ENCODE measurements at regions not wholly inside any gene's neighbourhood (a gene's known extent, or its start where the extent isn't known, plus 50 kb on each side); places are given as distances from the start of the nearest gene placed in this dataset.
"Not testable (repeated sequence)": the region's sequence is repeated elsewhere in the genome, so short reads cannot be mapped to it uniquely, and the experiment has no call there.

- H3K27me3 ChIP-seq (ENCODE audit: control insufficient read depth, insufficient read depth, low read length), result no peaks in the 10 kb centered on the region
- DNase-seq (ENCODE audit: low read depth), result peak; percentile 55
- FAIRE-seq, result no peak
- TF ChIP-seq CTCF (IDR thresholded peaks at IDR 0.05; ENCODE audit: insufficient read depth, low read length, severe bottlenecking), result no peak
- no peak overlapping the region for H3K4me3 ChIP-seq (ENCODE audit: low read depth, low read length)
- H3K36me3 ChIP-seq (ENCODE audit: control insufficient read depth, insufficient read depth, low read length), result no peaks in the 10 kb centered on the region
Measured at GRCh38 chr20:17822039-17822438, 122.3 kb downstream of the BANF2 start.

- not testable (repeated sequence) for H3K36me3 ChIP-seq (ENCODE audit: control insufficient read depth, insufficient read depth, low read length); H3K4me3 ChIP-seq (ENCODE audit: low read depth, low read length); DNase-seq (ENCODE audit: low read depth); H3K27me3 ChIP-seq (ENCODE audit: control insufficient read depth, insufficient read depth, low read length); FAIRE-seq
Measured at GRCh38 chr20:17821606-17822005, 121.8 kb downstream of the BANF2 start.

- FAIRE-seq (no peak), DNase-seq (ENCODE audit: low read depth) (no peak)
- no peak for TF ChIP-seq CTCF (IDR thresholded peaks at IDR 0.05; ENCODE audit: insufficient read depth, low read length, severe bottlenecking)
- H3K4me3 ChIP-seq (ENCODE audit: low read depth, low read length), result no peak overlapping the region
- no peaks in the 10 kb centered on the region for H3K27me3 ChIP-seq (ENCODE audit: control insufficient read depth, insufficient read depth, low read length)
- no peaks in the 10 kb centered on the region for H3K36me3 ChIP-seq (ENCODE audit: control insufficient read depth, insufficient read depth, low read length)
Measured at GRCh38 chr20:17819395-17820093, 119.8 kb downstream of the BANF2 start.

GRCh38 chr20:17818187-17818586 lies 118.4 kb downstream of the BANF2 start:
- H3K27me3 ChIP-seq (ENCODE audit: control insufficient read depth, insufficient read depth, low read length), result no peaks in the 10 kb centered on the region
- H3K4me3 ChIP-seq (ENCODE audit: low read depth, low read length), result no peak overlapping the region
- no peak for FAIRE-seq
- H3K36me3 ChIP-seq (ENCODE audit: control insufficient read depth, insufficient read depth, low read length), result no peaks in the 10 kb centered on the region
- DNase-seq (ENCODE audit: low read depth), result no peak
- TF ChIP-seq CTCF (IDR thresholded peaks at IDR 0.05; ENCODE audit: insufficient read depth, low read length, severe bottlenecking), result no peak

GRCh38 chr20:17816804-17817587 lies 117.2 kb downstream of the BANF2 start:
- no peaks in the 10 kb centered on the region for H3K36me3 ChIP-seq (ENCODE audit: control insufficient read depth, insufficient read depth, low read length)
- DNase-seq (ENCODE audit: low read depth), result no peak
- FAIRE-seq, result no peak
- H3K4me3 ChIP-seq (ENCODE audit: low read depth, low read length), result no peak overlapping the region
- TF ChIP-seq CTCF (IDR thresholded peaks at IDR 0.05; ENCODE audit: insufficient read depth, low read length, severe bottlenecking), result no peak
- H3K27me3 ChIP-seq (ENCODE audit: control insufficient read depth, insufficient read depth, low read length), result no peaks in the 10 kb centered on the region

GRCh38 chr20:17811628-17811965 lies 111.8 kb downstream of the BANF2 start:
- FAIRE-seq (no peak), DNase-seq (ENCODE audit: low read depth) (no peak)
- Histone ChIP-seq H3K27me3 (ENCODE audit: control insufficient read depth, insufficient read depth, low read length) (no peaks in the 10 kb centered on the region), H3K36me3 (ENCODE audit: control insufficient read depth, insufficient read depth, low read length) (no peaks in the 10 kb centered on the region), H3K4me3 (ENCODE audit: low read depth, low read length) (no peak overlapping the region)
- no peak for TF ChIP-seq CTCF (IDR thresholded peaks at IDR 0.05; ENCODE audit: insufficient read depth, low read length, severe bottlenecking)

Data from bronchial epithelial cell (primary cell).